ENCODE measurements at regions not wholly inside any gene's neighbourhood (a gene's known extent, or its start where the extent isn't known, plus 50 kb on each side); places are given as distances from the start of the nearest gene placed in this dataset.
A peak's percentile ranks its signal among the peaks of the same experiment; 100 is the strongest.

DNA sequence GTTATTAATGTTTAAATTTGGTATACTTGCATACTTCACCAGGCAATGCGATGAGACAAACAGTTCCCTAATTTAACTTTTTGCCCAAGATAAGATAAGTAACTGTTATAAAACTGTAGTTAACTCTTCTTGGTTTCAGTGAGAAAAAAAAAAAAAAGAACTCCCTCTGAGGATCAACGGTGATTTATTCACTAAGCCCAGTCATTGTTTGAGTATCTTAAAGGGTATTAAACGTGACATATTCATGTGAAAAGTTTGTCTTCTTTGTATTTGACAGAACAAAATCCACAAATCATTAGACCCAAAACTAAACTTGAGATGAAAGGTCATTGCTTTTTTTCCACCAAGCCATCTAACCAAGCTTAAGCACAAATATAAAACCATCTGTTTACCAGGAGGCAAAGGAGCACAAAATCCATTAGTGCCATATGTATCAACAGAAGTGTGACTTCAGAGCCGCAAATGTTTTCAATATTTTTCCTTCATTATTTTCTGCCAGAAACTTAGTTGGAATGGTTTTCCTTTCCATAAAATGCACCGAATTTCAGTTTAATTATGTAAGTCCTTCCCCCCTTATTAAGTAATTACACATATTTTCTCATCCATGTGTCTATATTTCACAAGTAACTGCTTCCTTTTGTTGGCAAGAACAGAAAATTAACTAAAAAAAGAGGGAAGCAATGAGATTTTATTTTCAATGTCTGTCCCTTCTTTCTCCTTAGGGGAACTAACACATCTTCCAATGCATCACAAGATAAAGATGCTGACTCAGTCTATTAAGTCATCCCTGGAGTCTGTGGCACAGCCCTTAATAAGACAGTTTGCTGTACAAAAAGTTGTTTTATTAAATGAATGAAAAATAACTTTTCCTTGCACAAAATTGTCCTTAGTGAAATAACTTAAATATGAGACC, 92.2 kb upstream of the RAP2B start:
- peaks cover 14% of the 10 kb centered on the region for H3K4me1 ChIP-seq (ENCODE audit: control insufficient read depth, insufficient read depth, low read length, unreplicated experiment)
- H3K4me3 ChIP-seq (ENCODE audit: low read depth, low read length): peak overlapping the region; percentile 53
- peak overlapping the region; percentile 76 for H2AFZ ChIP-seq (ENCODE audit: low read length, unreplicated experiment)
- H3K79me2 ChIP-seq (ENCODE audit: control insufficient read depth, insufficient read depth, low read length, unreplicated experiment): no peaks in the 10 kb centered on the region
- H3K36me3 ChIP-seq (ENCODE audit: insufficient read depth, low read length): no peaks in the 10 kb centered on the region
- H3K27ac ChIP-seq (ENCODE audit: low read depth, low read length): peak overlapping the region; percentile 74
- H3K27me3 ChIP-seq (ENCODE audit: insufficient read depth, low read length): no peaks in the 10 kb centered on the region

DNA sequence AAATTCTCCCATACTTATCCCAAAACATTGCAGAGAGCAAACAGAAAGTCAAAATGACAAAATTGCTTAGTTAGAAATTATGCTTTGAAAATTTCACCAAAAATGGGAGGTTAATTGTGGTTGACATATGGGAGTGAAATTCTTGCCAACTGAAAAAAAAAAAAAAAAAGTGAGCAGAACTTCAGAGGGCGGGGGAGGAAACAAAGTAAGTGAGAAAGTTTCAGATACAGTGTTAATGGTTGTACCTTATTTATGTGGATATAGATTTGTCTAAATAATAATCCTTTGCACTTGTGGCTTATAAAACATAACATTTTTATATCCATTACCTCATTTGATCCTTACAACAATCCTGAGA, 91.5 kb upstream of the RAP2B start:
- Histone ChIP-seq H3K27me3 (ENCODE audit: insufficient read depth, low read length) (no peaks in the 10 kb centered on the region), H3K4me3 (ENCODE audit: low read depth, low read length) (peak overlapping the region; percentile 53; the same call in 1 of the 2 replicates), H3K27ac (ENCODE audit: low read depth, low read length) (peak overlapping the region; percentile 74), H2AFZ (ENCODE audit: low read length, unreplicated experiment) (no peak overlapping the region), H3K79me2 (ENCODE audit: control insufficient read depth, insufficient read depth, low read length, unreplicated experiment) (no peaks in the 10 kb centered on the region), H3K36me3 (ENCODE audit: insufficient read depth, low read length) (no peaks in the 10 kb centered on the region), H3K4me1 (ENCODE audit: control insufficient read depth, insufficient read depth, low read length, unreplicated experiment) (peaks cover 14% of the 10 kb centered on the region)

- H3K36me3 ChIP-seq (ENCODE audit: insufficient read depth, low read length): no peaks in the 10 kb centered on the region
- no peak overlapping the region for H2AFZ ChIP-seq (ENCODE audit: low read length, unreplicated experiment)
- H3K27me3 ChIP-seq (ENCODE audit: insufficient read depth, low read length): no peaks in the 10 kb centered on the region
- no peaks in the 10 kb centered on the region for H3K79me2 ChIP-seq (ENCODE audit: control insufficient read depth, insufficient read depth, low read length, unreplicated experiment)
- peaks cover 14% of the 10 kb centered on the region for H3K4me1 ChIP-seq (ENCODE audit: control insufficient read depth, insufficient read depth, low read length, unreplicated experiment)
- H3K4me3 ChIP-seq (ENCODE audit: low read depth, low read length): no peak overlapping the region
- H3K27ac ChIP-seq (ENCODE audit: low read depth, low read length): no peak overlapping the region
These were observed 89.6 kb upstream of the RAP2B start for GRCh38 chr3:153072382-153072781.

DNA sequence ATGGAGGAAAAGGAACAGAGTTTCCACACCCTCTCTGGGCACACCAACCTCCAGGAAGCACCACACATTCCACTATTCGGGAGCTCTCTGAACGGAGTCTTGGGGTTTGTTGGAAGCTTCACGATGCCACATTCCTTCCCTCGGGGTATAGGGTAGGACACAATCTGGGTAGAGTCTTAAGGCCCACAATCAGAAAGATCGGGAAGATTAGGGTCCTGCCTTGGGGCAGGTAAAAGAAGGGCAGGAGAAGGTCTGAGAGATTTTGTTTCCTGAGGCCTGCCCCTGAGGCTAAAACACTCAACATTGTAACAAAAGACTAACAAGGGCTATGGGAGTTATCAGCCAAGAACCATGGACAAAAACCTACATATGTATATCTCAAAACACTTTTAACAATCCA, 89.2 kb upstream of the RAP2B start:
- Histone ChIP-seq H3K4me1 (ENCODE audit: control insufficient read depth, insufficient read depth, low read length, unreplicated experiment) (peaks cover 14% of the 10 kb centered on the region), H3K27ac (ENCODE audit: low read depth, low read length) (no peak overlapping the region), H3K4me3 (ENCODE audit: low read depth, low read length) (no peak overlapping the region), H2AFZ (ENCODE audit: low read length, unreplicated experiment) (no peak overlapping the region), H3K79me2 (ENCODE audit: control insufficient read depth, insufficient read depth, low read length, unreplicated experiment) (no peaks in the 10 kb centered on the region), H3K36me3 (ENCODE audit: insufficient read depth, low read length) (no peaks in the 10 kb centered on the region), H3K27me3 (ENCODE audit: insufficient read depth, low read length) (no peaks in the 10 kb centered on the region)

DNA sequence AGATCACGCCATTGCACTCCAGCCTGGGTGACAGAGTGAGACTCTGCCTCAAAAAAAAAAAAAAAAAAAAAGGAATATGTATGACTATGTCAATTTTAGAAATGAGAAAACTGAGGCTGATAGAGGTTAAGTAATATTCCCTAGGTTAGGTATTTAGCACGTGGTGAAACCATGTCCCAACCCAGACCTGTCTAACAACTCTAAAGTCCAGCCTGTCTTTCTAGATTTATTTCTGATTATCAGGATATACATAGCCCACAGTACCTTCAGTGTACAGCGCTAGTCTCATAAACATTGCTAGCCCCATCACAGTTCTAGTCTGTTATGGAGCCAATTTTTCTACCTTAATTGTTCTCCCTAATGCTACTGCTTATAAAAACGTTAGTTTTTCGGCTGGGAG, 88.4 kb upstream of the RAP2B start:
- Histone ChIP-seq H3K27me3 (ENCODE audit: insufficient read depth, low read length) (no peaks in the 10 kb centered on the region), H3K27ac (ENCODE audit: low read depth, low read length) (no peak overlapping the region), H3K36me3 (ENCODE audit: insufficient read depth, low read length) (no peaks in the 10 kb centered on the region), H3K79me2 (ENCODE audit: control insufficient read depth, insufficient read depth, low read length, unreplicated experiment) (no peaks in the 10 kb centered on the region), H3K4me1 (ENCODE audit: control insufficient read depth, insufficient read depth, low read length, unreplicated experiment) (peaks cover 14% of the 10 kb centered on the region), H2AFZ (ENCODE audit: low read length, unreplicated experiment) (no peak overlapping the region), H3K4me3 (ENCODE audit: low read depth, low read length) (no peak overlapping the region)

- H3K79me2 ChIP-seq (ENCODE audit: control insufficient read depth, insufficient read depth, low read length, unreplicated experiment): no peaks in the 10 kb centered on the region
- H3K4me3 ChIP-seq (ENCODE audit: low read depth, low read length): no peak overlapping the region
- peaks cover 4% of the 10 kb centered on the region for H3K4me1 ChIP-seq (ENCODE audit: control insufficient read depth, insufficient read depth, low read length, unreplicated experiment)
- no peaks in the 10 kb centered on the region for H3K36me3 ChIP-seq (ENCODE audit: insufficient read depth, low read length)
- H3K27ac ChIP-seq (ENCODE audit: low read depth, low read length): no peak overlapping the region
- H2AFZ ChIP-seq (ENCODE audit: low read length, unreplicated experiment): no peak overlapping the region
- H3K27me3 ChIP-seq (ENCODE audit: insufficient read depth, low read length): no peaks in the 10 kb centered on the region
These were observed 83.2 kb upstream of the RAP2B start for GRCh38 chr3:153078826-153079225.

GRCh38 chr3:153079386-153079785, 82.6 kb upstream of the RAP2B start:
- no peaks in the 10 kb centered on the region for H3K27me3 ChIP-seq (ENCODE audit: insufficient read depth, low read length)
- H3K36me3 ChIP-seq (ENCODE audit: insufficient read depth, low read length): no peaks in the 10 kb centered on the region
- peaks cover 6% of the 10 kb centered on the region for H3K4me1 ChIP-seq (ENCODE audit: control insufficient read depth, insufficient read depth, low read length, unreplicated experiment)
- H3K27ac ChIP-seq (ENCODE audit: low read depth, low read length): no peak overlapping the region
- H3K79me2 ChIP-seq (ENCODE audit: control insufficient read depth, insufficient read depth, low read length, unreplicated experiment): no peaks in the 10 kb centered on the region
- no peak overlapping the region for H2AFZ ChIP-seq (ENCODE audit: low read length, unreplicated experiment)
- no peak overlapping the region for H3K4me3 ChIP-seq (ENCODE audit: low read depth, low read length)

GRCh38 chr3:153080778-153081240, 81.2 kb upstream of the RAP2B start:
- Histone ChIP-seq H3K4me1 (ENCODE audit: control insufficient read depth, insufficient read depth, low read length, unreplicated experiment) (peaks cover 9% of the 10 kb centered on the region), H3K79me2 (ENCODE audit: control insufficient read depth, insufficient read depth, low read length, unreplicated experiment) (no peaks in the 10 kb centered on the region), H3K27ac (ENCODE audit: low read depth, low read length) (no peak overlapping the region), H3K36me3 (ENCODE audit: insufficient read depth, low read length) (no peaks in the 10 kb centered on the region), H3K27me3 (ENCODE audit: insufficient read depth, low read length) (no peaks in the 10 kb centered on the region), H2AFZ (ENCODE audit: low read length, unreplicated experiment) (no peak overlapping the region), H3K4me3 (ENCODE audit: low read depth, low read length) (no peak overlapping the region)

- H3K36me3 ChIP-seq (ENCODE audit: insufficient read depth, low read length): no peaks in the 10 kb centered on the region
- H3K27me3 ChIP-seq (ENCODE audit: insufficient read depth, low read length): no peaks in the 10 kb centered on the region
- no peak overlapping the region for H2AFZ ChIP-seq (ENCODE audit: low read length, unreplicated experiment)
- H3K4me3 ChIP-seq (ENCODE audit: low read depth, low read length): no peak overlapping the region
- H3K4me1 ChIP-seq (ENCODE audit: control insufficient read depth, insufficient read depth, low read length, unreplicated experiment): peaks cover 9% of the 10 kb centered on the region
- no peaks in the 10 kb centered on the region for H3K79me2 ChIP-seq (ENCODE audit: control insufficient read depth, insufficient read depth, low read length, unreplicated experiment)
- no peak overlapping the region for H3K27ac ChIP-seq (ENCODE audit: low read depth, low read length)
These were observed 77.6 kb upstream of the RAP2B start for GRCh38 chr3:153084431-153084830.

- peaks cover 5% of the 10 kb centered on the region for H3K4me1 ChIP-seq (ENCODE audit: control insufficient read depth, insufficient read depth, low read length, unreplicated experiment)
- no peaks in the 10 kb centered on the region for H3K27me3 ChIP-seq (ENCODE audit: insufficient read depth, low read length)
- H3K79me2 ChIP-seq (ENCODE audit: control insufficient read depth, insufficient read depth, low read length, unreplicated experiment): no peaks in the 10 kb centered on the region
- no peaks in the 10 kb centered on the region for H3K36me3 ChIP-seq (ENCODE audit: insufficient read depth, low read length)
- no peak overlapping the region for H3K4me3 ChIP-seq (ENCODE audit: low read depth, low read length)
- no peak overlapping the region for H3K27ac ChIP-seq (ENCODE audit: low read depth, low read length)
- no peak overlapping the region for H2AFZ ChIP-seq (ENCODE audit: low read length, unreplicated experiment)
These were observed 74.1 kb upstream of the RAP2B start for GRCh38 chr3:153087595-153088566.
